Caco-2 (cell line): ENCODE measurements at regions not wholly inside any gene's neighbourhood (a gene's known extent, or its start where the extent isn't known, plus 50 kb on each side); places are given as distances from the start of the nearest gene placed in this dataset.

Source experiments
- BruUV-seq: library from RNA; stranded (reverse); fragments of 400-500 nt; replicated peaks from 2 replicates; lab custom pipeline; 2021; lab: Mats Ljungman, UMichigan
- CTCF ChIA-PET: fragments of 300-600 bp; sonication (Branson Sonifier 250); formaldehyde crosslinking; loops from one replicate; lab custom pipeline; 2022; ENCODE audit warnings: antibody characterized with exemption; lab: Charles Lee
- POLR2A ChIA-PET: fragments of 300-600 bp; sonication (Branson Sonifier 250); formaldehyde crosslinking; loops from one replicate; lab custom pipeline; 2022; ENCODE audit warnings: antibody characterized with exemption; lab: Charles Lee
- DNase-seq, 2 experiments: peaks; one replicate each; pipeline versions ENCODE4 v3.0.0 to v3.0.0-alpha.2; 2020 to 2022
- H3K27me3 ChIP-seq: replicated peaks from 2 replicates; pipeline ENCODE4 v1.6.0; 2011; ENCODE audit warnings: low read length; ENCODE audit not compliant: control insufficient read depth, insufficient read depth
- H3K36me3 ChIP-seq: 2 replicates; pipeline ENCODE4 v1.5.1; 2011; ENCODE audit warnings: low read length; ENCODE audit not compliant: control insufficient read depth, insufficient read depth
- H3K4me1 ChIP-seq: fragments of 250-450 bp; sonication (Bioruptor Pico); 2 replicates; pipeline ENCODE4 v1.5.1; 2020; ENCODE audit warnings: mild to moderate bottlenecking
- H3K4me3 ChIP-seq: 2 replicates; pipeline ENCODE4 v1.5.1; 2011; ENCODE audit warnings: low read depth, mild to moderate bottlenecking, control low read depth, low read length
- H3K9me3 ChIP-seq: fragments of 250-450 bp; sonication (Bioruptor Pico); 2 replicates; pipeline ENCODE4 v1.5.1; 2020; ENCODE audit warnings: mild to moderate bottlenecking, moderate library complexity
- H3K27ac Mint-ChIP-seq: one replicate; pipeline ENCODE4 v1.8.0; 2022; ENCODE audit warnings: mixed read lengths; ENCODE audit not compliant: unreplicated experiment
- H3K27me3 Mint-ChIP-seq: one replicate; pipeline ENCODE4 v1.8.0; 2022; ENCODE audit warnings: mixed read lengths; ENCODE audit not compliant: insufficient read depth, unreplicated experiment
- H3K36me3 Mint-ChIP-seq: one replicate; pipeline ENCODE4 v1.8.0; 2022; ENCODE audit warnings: mild to moderate bottlenecking, mixed read lengths; ENCODE audit not compliant: insufficient read depth, unreplicated experiment
- H3K4me1 Mint-ChIP-seq: one replicate; pipeline ENCODE4 v1.8.0; 2022; ENCODE audit warnings: low read depth, mixed read lengths; ENCODE audit not compliant: unreplicated experiment
- H3K4me3 Mint-ChIP-seq: one replicate; pipeline ENCODE4 v1.8.0; 2022; ENCODE audit warnings: mild to moderate bottlenecking, moderate library complexity, mixed read lengths; ENCODE audit not compliant: unreplicated experiment
- H3K9me3 Mint-ChIP-seq: one replicate; pipeline ENCODE4 v1.8.0; 2022; ENCODE audit warnings: mixed read lengths; ENCODE audit not compliant: unreplicated experiment
- CTCF ChIP-seq, 2 experiments: fragments of 200-600 bp in 1 of 2; IDR thresholded peaks; 1 replicate in 1 of 2; 2 replicates in 1 of 2; pipeline versions ENCODE4 v1.5.1 to v1.8.0; 2011 to 2022; ENCODE audit warnings: antibody characterized with exemption in 1 of 2, control low read depth in 1 of 2, inconsistent platforms in 1 of 2, low read depth in 1 of 2, low read length in 1 of 2, mild to moderate bottlenecking in 1 of 2, moderate library complexity in 1 of 2; ENCODE audit not compliant: insufficient read depth in 1 of 2, severe bottlenecking in 1 of 2, unreplicated experiment in 1 of 2
- intact Hi-C: fragments of 100-400 bp; cut with micrococcal nuclease; formaldehyde crosslinking; loops from one replicate; pipeline ENCODE4 v1.10.0; 2022; ENCODE audit not compliant: unreplicated experiment

- H3K4me3 ChIP-seq, result no peak overlapping the region
- CTCF ChIA-PET, result no interaction called here
- no peak overlapping the region for H3K27ac Mint-ChIP-seq
- H3K27me3 Mint-ChIP-seq, result peaks cover 10% of the 10 kb centered on the region
- H3K9me3 ChIP-seq, result no peaks in the 10 kb centered on the region
- POLR2A ChIA-PET, result no interaction called here
- H3K4me1 ChIP-seq, result no peaks in the 10 kb centered on the region
- H3K36me3 Mint-ChIP-seq, result no peaks in the 10 kb centered on the region
- TF ChIP-seq CTCF (IDR thresholded peaks at IDR 0.05; ENCODE audit: insufficient read depth in 1 of 2, low read depth in 1 of 2, low read length in 1 of 2, severe bottlenecking in 1 of 2, unreplicated experiment in 1 of 2), result no peak
- no peaks in the 10 kb centered on the region for H3K36me3 ChIP-seq
- H3K9me3 Mint-ChIP-seq, result no peaks in the 10 kb centered on the region
- no peaks in the 10 kb centered on the region for H3K4me1 Mint-ChIP-seq
- intact Hi-C loops, result no loop called here
- no peak for DNase-seq
- no peak overlapping the region for H3K4me3 Mint-ChIP-seq
- BruUV-seq, result no TSS peak
- no peaks in the 10 kb centered on the region for H3K27me3 ChIP-seq
Measured at GRCh38 chr22:27412866-27413445, 388.6 kb downstream of the MN1 start.

GRCh38 chr22:27413702-27414101, 387.9 kb downstream of the MN1 start:
- no peak overlapping the region for H3K27ac Mint-ChIP-seq
- peaks cover 10% of the 10 kb centered on the region for H3K27me3 Mint-ChIP-seq
- Histone ChIP-seq H3K9me3 (no peaks in the 10 kb centered on the region), H3K27me3 (no peaks in the 10 kb centered on the region), H3K4me3 (no peak overlapping the region), H3K36me3 (no peaks in the 10 kb centered on the region), H3K4me1 (no peaks in the 10 kb centered on the region)
- no peak for TF ChIP-seq CTCF (IDR thresholded peaks at IDR 0.05; ENCODE audit: insufficient read depth in 1 of 2, low read depth in 1 of 2, low read length in 1 of 2, severe bottlenecking in 1 of 2, unreplicated experiment in 1 of 2)
- CTCF ChIA-PET, result no interaction called here
- no TSS peak for BruUV-seq
- POLR2A ChIA-PET, result no interaction called here
- no peak overlapping the region for H3K4me3 Mint-ChIP-seq
- intact Hi-C loops, result no loop called here
- H3K4me1 Mint-ChIP-seq, result no peaks in the 10 kb centered on the region
- no peak for DNase-seq
- H3K36me3 Mint-ChIP-seq, result no peaks in the 10 kb centered on the region
- no peaks in the 10 kb centered on the region for H3K9me3 Mint-ChIP-seq

- Histone ChIP-seq H3K9me3 (no peaks in the 10 kb centered on the region), H3K36me3 (no peaks in the 10 kb centered on the region), H3K27me3 (no peaks in the 10 kb centered on the region), H3K4me3 (no peak overlapping the region), H3K4me1 (no peaks in the 10 kb centered on the region)
- POLR2A ChIA-PET, result no interaction called here
- Mint-ChIP-seq H3K4me3 (no peak overlapping the region), H3K27ac (no peak overlapping the region), H3K9me3 (peaks cover 2% of the 10 kb centered on the region), H3K4me1 (no peaks in the 10 kb centered on the region), H3K36me3 (no peaks in the 10 kb centered on the region), H3K27me3 (peaks cover 13% of the 10 kb centered on the region)
- no peak for DNase-seq
- no peak for TF ChIP-seq CTCF (IDR thresholded peaks at IDR 0.05; ENCODE audit: insufficient read depth in 1 of 2, low read depth in 1 of 2, low read length in 1 of 2, severe bottlenecking in 1 of 2, unreplicated experiment in 1 of 2)
- intact Hi-C loops, result no loop called here
- no TSS peak for BruUV-seq
- CTCF ChIA-PET, result interaction anchor here (0.6 to 0.8 kb wide), 2 partner anchors 55 to 162 kb away, joined by 4 read pairs; no protein-coding TSS in a partner anchor
Measured at GRCh38 chr22:27416511-27417420, 384.8 kb downstream of the MN1 start.
